GM19025 (cell line): ENCODE measurements at regions not wholly inside any gene's neighbourhood (a gene's known extent, or its start where the extent isn't known, plus 50 kb on each side); places are given as distances from the start of the nearest gene placed in this dataset.

Source experiments
- ATAC-seq: cut with Tn5 transposase; IDR thresholded peaks from one replicate; pipeline ENCODE4 v1.9.1; 2021; ENCODE audit warnings: mild to moderate bottlenecking, low read depth, moderate library complexity; ENCODE audit not compliant: unreplicated experiment

GRCh38 chr2:15851076-15851693 lies 89.2 kb upstream of the MYCN start:
- ATAC-seq, result no peak

GRCh38 chr2:15852811-15853210 lies 87.5 kb upstream of the MYCN start:
- ATAC-seq, result no peak

- no peak for ATAC-seq
These were observed 86.4 kb upstream of the MYCN start for GRCh38 chr2:15853903-15854302.

- ATAC-seq, result no peak
These were observed 84.5 kb upstream of the MYCN start for GRCh38 chr2:15855766-15856260.

- ATAC-seq, result no peak
These were observed 84.0 kb upstream of the MYCN start for GRCh38 chr2:15856318-15856717.

- no peak for ATAC-seq
These were observed 81.9 kb upstream of the MYCN start for GRCh38 chr2:15858466-15858865.

GRCh38 chr2:15860051-15860663 lies 80.2 kb upstream of the MYCN start:
- ATAC-seq, result no peak

GRCh38 chr2:15860760-15861159 lies 79.6 kb upstream of the MYCN start:
- ATAC-seq, result no peak

- ATAC-seq, result no peak
These were observed 79.1 kb upstream of the MYCN start for GRCh38 chr2:15861172-15861822.

- no peak for ATAC-seq
These were observed 78.5 kb upstream of the MYCN start for GRCh38 chr2:15861898-15862297.

GRCh38 chr2:15863089-15863488 lies 77.3 kb upstream of the MYCN start:
- ATAC-seq, result no peak

- no peak for ATAC-seq
These were observed 76.7 kb upstream of the MYCN start for GRCh38 chr2:15863494-15864175.

- ATAC-seq, result no peak
These were observed 76.1 kb upstream of the MYCN start for GRCh38 chr2:15864176-15864769.

- no peak for ATAC-seq
These were observed 74.4 kb upstream of the MYCN start for GRCh38 chr2:15865923-15866322.

GRCh38 chr2:15866563-15867193 lies 73.7 kb upstream of the MYCN start:
- no peak for ATAC-seq

- no peak for ATAC-seq
These were observed 72.9 kb upstream of the MYCN start for GRCh38 chr2:15867194-15868171.

- no peak for ATAC-seq
These were observed 72.2 kb upstream of the MYCN start for GRCh38 chr2:15868186-15868585.

- ATAC-seq, result no peak
These were observed 71.6 kb upstream of the MYCN start for GRCh38 chr2:15868704-15869103.

GRCh38 chr2:15869396-15869795 lies 71.0 kb upstream of the MYCN start:
- no peak for ATAC-seq
